Thyroid gland (tissue), 4 donors: ENCODE measurements at regions not wholly inside any gene's neighbourhood (a gene's known extent, or its start where the extent isn't known, plus 50 kb on each side); places are given as distances from the start of the nearest gene placed in this dataset.

Experiments used
- CTCF ChIP-seq, 6 experiments: fragments of 200-600 bp in 3 of 6; fragments of 450-650 bp in 3 of 6; sonication (generic) in 3 of 6; IDR thresholded peaks; one replicate each; pipeline ENCODE4 v1.5.1; 2016 to 2019; ENCODE audit warnings: antibody characterized with exemption in 6 of 6, mild to moderate bottlenecking in 2 of 6, inconsistent platforms in 1 of 6, moderate library complexity in 1 of 6
- POLR2A ChIP-seq, 2 donors: fragments of 450-650 bp; IDR thresholded peaks; one replicate each; pipeline ENCODE4 v1.6.1; 2017; ENCODE audit warnings: antibody characterized with exemption in 2 of 2, mild to moderate bottlenecking in 2 of 2, moderate library complexity in 1 of 2

GRCh38 chrX:40349251-40349650 lies 231.5 kb upstream of the ATP6AP2 start:
- no peak for TF ChIP-seq POLR2A (IDR thresholded peaks at IDR 0.05)
- TF ChIP-seq CTCF (IDR thresholded peaks at IDR 0.05) = no peak
